ENCODE measurements at regions not wholly inside any gene's neighbourhood (a gene's known extent, or its start where the extent isn't known, plus 50 kb on each side); places are given as distances from the start of the nearest gene placed in this dataset.

GRCh38 chr4:10963958-10964703 lies 279.6 kb upstream of the CLNK start:
- intact Hi-C loops (cut with DNase I; ENCODE audit: low total_unique reads) (no loop called here), in situ Hi-C loops (cut with MboI; ENCODE audit: low pct_ligation_motif_present in 1 of 4, low pct_unique_long_range_greater_than_20kb in 1 of 4, low sequenced_read_pairs in 3 of 4) (no loop called here)
- TF ChIP-seq, protein P1, sequence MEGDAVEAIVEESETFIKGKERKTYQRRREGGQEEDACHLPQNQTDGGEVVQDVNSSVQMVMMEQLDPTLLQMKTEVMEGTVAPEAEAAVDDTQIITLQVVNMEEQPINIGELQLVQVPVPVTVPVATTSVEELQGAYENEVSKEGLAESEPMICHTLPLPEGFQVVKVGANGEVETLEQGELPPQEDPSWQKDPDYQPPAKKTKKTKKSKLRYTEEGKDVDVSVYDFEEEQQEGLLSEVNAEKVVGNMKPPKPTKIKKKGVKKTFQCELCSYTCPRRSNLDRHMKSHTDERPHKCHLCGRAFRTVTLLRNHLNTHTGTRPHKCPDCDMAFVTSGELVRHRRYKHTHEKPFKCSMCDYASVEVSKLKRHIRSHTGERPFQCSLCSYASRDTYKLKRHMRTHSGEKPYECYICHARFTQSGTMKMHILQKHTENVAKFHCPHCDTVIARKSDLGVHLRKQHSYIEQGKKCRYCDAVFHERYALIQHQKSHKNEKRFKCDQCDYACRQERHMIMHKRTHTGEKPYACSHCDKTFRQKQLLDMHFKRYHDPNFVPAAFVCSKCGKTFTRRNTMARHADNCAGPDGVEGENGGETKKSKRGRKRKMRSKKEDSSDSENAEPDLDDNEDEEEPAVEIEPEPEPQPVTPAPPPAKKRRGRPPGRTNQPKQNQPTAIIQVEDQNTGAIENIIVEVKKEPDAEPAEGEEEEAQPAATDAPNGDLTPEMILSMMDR (IDR thresholded peaks at IDR 0.05): no peak
- TF ChIP-seq EP300 (IDR thresholded peaks at IDR 0.05; ENCODE audit: low read depth): no peak
- no peak for TF ChIP-seq POLR2AphosphoS5 (IDR thresholded peaks at IDR 0.05)
- no peak for TF ChIP-seq POLR2A (IDR thresholded peaks at IDR 0.05)
- no peaks in the 10 kb centered on the region for H3K27me3 ChIP-seq
- no peaks in the 10 kb centered on the region for H3K4me1 ChIP-seq
- no peak overlapping the region for H3K4me3 ChIP-seq
- no peaks in the 10 kb centered on the region for H3K9me3 ChIP-seq
- H3K36me3 ChIP-seq: no peaks in the 10 kb centered on the region
- whole genome bisulfite sequencing, 2 donors (ENCODE audit: low coverage in 1 of 2): 80 to 85% methylated on average over 6 to 11 of the region's 11 CpGs
- no peak overlapping the region for H3K27ac ChIP-seq
- DNase-seq: no peak

- Histone ChIP-seq H3K27ac (no peak overlapping the region), H3K9me3 (no peaks in the 10 kb centered on the region), H3K36me3 (no peaks in the 10 kb centered on the region), H3K4me1 (peaks cover 0 to 1% (median 0%) of the 10 kb centered on the region in 4 donors), H3K4me3 (no peak overlapping the region), H3K27me3 (no peaks in the 10 kb centered on the region)
- intact Hi-C loops (cut with DNase I; ENCODE audit: low total_unique reads): no loop called here
- DNase-seq: no peak
- TF ChIP-seq, protein P1 (IDR thresholded peaks at IDR 0.05): no peak
- TF ChIP-seq POLR2A (IDR thresholded peaks at IDR 0.05) (no peak), POLR2AphosphoS5 (IDR thresholded peaks at IDR 0.05) (no peak), EP300 (IDR thresholded peaks at IDR 0.05; ENCODE audit: low read depth) (no peak)
- 86 to 94% methylated on average over 5 of the region's 5 CpGs for WGBS, 2 donors (ENCODE audit: low coverage in 1 of 2)
- in situ Hi-C loops (cut with MboI; ENCODE audit: low pct_ligation_motif_present in 1 of 4, low pct_unique_long_range_greater_than_20kb in 1 of 4, low sequenced_read_pairs in 3 of 4): no loop called here
These were observed 278.7 kb upstream of the CLNK start for GRCh38 chr4:10963241-10963640.

GRCh38 chr4:10962246-10962645 lies 277.7 kb upstream of the CLNK start:
- Histone ChIP-seq H3K27me3 (no peaks in the 10 kb centered on the region), H3K36me3 (no peaks in the 10 kb centered on the region), H3K27ac (no peak overlapping the region), H3K9me3 (no peaks in the 10 kb centered on the region), H3K4me1 (peaks cover 0 to 4% (median 0%) of the 10 kb centered on the region in 4 donors), H3K4me3 (no peak overlapping the region)
- 65 to 75% methylated on average over 1 of the region's 1 CpG for WGBS, 2 donors (ENCODE audit: low coverage in 1 of 2)
- DNase-seq: no peak
- TF ChIP-seq POLR2AphosphoS5 (IDR thresholded peaks at IDR 0.05) (no peak), POLR2A (IDR thresholded peaks at IDR 0.05) (no peak), EP300 (IDR thresholded peaks at IDR 0.05; ENCODE audit: low read depth) (no peak)
- TF ChIP-seq, protein P1 (IDR thresholded peaks at IDR 0.05): no peak
- in situ Hi-C loops (cut with MboI; ENCODE audit: low pct_ligation_motif_present in 1 of 4, low pct_unique_long_range_greater_than_20kb in 1 of 4, low sequenced_read_pairs in 3 of 4) (no loop called here), intact Hi-C loops (cut with DNase I; ENCODE audit: low total_unique reads) (no loop called here)

- no peak for DNase-seq
- intact Hi-C loops (cut with DNase I; ENCODE audit: low total_unique reads) (no loop called here), in situ Hi-C loops (cut with MboI; ENCODE audit: low pct_ligation_motif_present in 1 of 4, low pct_unique_long_range_greater_than_20kb in 1 of 4, low sequenced_read_pairs in 3 of 4) (no loop called here)
- 69 to 80% methylated on average over 3 to 5 of the region's 5 CpGs for WGBS, 2 donors (ENCODE audit: low coverage in 1 of 2)
- no peaks in the 10 kb centered on the region for H3K27me3 ChIP-seq
- peaks cover 0 to 4% (median 0%) of the 10 kb centered on the region in 4 donors for H3K4me1 ChIP-seq
- H3K27ac ChIP-seq: no peak overlapping the region
- no peak overlapping the region for H3K4me3 ChIP-seq
- TF ChIP-seq EP300 (IDR thresholded peaks at IDR 0.05; ENCODE audit: low read depth) (no peak), POLR2A (IDR thresholded peaks at IDR 0.05) (no peak), POLR2AphosphoS5 (IDR thresholded peaks at IDR 0.05) (no peak)
- TF ChIP-seq, protein P1 (IDR thresholded peaks at IDR 0.05): no peak
- H3K36me3 ChIP-seq: no peaks in the 10 kb centered on the region
- H3K9me3 ChIP-seq: no peaks in the 10 kb centered on the region
These were observed 275.8 kb upstream of the CLNK start for GRCh38 chr4:10960389-10960788.
